HG02678 (cell line): ENCODE measurements at regions not wholly inside any gene's neighbourhood (a gene's known extent, or its start where the extent isn't known, plus 50 kb on each side); places are given as distances from the start of the nearest gene placed in this dataset.

ENCODE experiments used
- ATAC-seq: cut with Tn5 transposase; IDR thresholded peaks from one replicate; pipeline ENCODE4 v1.9.1; 2021; ENCODE audit warnings: mild to moderate bottlenecking, moderate library complexity; ENCODE audit not compliant: unreplicated experiment

DNA sequence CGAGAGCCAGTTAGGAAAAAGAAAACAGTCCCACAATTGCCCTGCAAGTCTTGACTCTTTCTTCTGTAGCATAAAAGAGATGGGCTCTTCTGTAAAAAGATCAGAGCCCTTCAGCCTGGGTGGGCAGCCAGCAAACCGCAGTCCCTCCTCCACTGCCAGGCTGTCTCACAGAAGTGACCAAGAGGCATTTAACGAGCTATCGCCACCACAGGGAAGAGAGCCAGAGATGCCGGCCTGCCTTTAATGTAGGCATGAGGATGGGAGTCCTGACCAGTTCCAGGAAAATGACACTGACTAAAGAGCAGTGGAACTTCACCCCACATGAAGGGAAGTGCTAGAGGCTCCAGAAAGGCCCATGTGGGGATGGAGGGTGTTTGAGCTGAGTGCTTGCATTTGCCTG is 264.6 kb downstream of the NDUFS4 start:
- no peak for ATAC-seq

DNA sequence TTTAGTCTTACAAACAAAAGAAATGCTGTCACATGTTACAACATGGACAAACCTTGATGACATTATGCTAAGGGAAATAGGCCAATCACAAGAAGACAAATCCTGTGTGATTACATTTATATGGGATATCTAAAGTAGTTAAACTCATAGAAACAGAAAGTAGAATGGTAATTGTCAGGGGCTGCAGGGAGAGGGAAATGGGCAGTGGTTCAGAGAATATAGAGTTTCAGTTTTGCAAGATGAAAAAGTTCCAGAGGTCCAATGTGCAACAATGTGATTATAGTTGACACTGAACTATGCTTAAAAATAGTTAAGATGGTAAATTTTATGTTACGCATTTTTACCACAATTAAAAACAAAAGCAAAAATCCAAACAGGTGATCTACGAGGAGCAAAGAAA is 265.5 kb downstream of the NDUFS4 start:
- ATAC-seq = no peak

DNA sequence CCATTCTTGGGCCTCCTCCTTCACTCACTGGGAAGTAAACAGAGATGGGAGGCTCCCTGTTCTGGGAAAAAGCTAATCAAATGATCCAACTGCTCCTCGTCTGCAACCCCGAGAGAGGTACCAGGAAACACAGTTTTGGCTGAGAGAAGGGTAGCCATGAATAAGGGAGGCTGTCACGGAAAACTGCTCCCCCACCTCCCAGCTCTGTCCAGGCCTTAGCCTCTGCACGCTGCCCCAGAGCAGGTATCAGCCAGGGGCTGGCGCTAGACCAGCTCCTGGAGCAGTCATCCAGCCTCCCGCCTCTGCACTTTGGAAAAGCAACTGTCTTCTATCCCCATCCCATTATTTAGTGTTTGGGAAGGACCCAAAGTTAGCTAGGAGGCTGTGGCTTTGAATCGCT is 266.1 kb downstream of the NDUFS4 start:
- no peak for ATAC-seq

DNA sequence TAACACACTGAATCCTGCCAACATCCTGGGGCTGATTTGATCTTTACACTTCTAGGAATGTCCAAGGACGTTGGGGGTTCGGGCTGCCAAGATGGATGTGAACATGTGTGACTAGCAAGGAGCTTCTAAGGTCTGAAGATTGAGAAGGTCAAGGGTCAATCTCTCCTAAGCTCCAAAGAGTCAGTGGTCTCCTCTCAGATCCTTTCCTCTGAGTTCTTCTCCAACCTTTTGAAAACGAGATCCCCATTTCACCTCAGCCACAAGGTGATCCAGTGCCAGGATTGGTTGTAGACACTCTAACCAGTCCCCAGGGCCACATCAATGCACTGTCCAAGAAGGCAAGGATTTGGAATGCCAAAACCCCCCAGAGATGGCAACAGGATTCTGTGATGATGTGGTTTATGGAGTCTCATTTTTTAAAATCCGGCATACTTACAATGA is 266.8 kb downstream of the NDUFS4 start:
- no peak for ATAC-seq

DNA sequence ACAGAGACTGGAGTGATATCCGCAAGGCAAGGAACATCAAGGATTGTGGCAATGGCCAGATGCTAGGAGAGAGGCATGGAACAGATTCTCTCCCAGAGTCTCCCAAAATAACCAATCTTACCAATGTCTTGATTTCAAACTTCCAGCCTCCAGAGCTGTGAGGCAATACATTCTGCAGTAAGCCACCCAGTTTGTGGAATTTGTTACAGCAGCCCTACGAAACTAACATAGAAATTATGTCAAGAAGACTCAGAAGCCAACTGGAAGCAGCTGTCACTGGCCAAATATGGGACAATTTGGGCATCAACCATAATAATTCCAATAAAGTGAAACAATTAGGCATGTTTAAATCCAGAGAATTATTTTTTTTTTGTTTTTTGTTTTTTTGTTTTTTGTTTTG is 271.1 kb downstream of the NDUFS4 start:
- ATAC-seq = no peak
